SIG-M5 treated with dmso at 0.1 percent for 504 hours (cell line): ENCODE measurements at regions not wholly inside any gene's neighbourhood (a gene's known extent, or its start where the extent isn't known, plus 50 kb on each side); places are given as distances from the start of the nearest gene placed in this dataset.

ENCODE experiments used
- DNase-seq: peaks from one replicate; lab custom pipeline; 2025; ENCODE audit not compliant: unreplicated experiment; lab: John Stamatoyannopoulos, UW

GRCh38 chr6:4563156-4563555 lies 213.0 kb upstream of the CDYL start:
- DNase-seq: no peak

GRCh38 chr6:4561773-4562400 lies 214.3 kb upstream of the CDYL start:
- DNase-seq: no peak

GRCh38 chr6:4561078-4561435 lies 215.1 kb upstream of the CDYL start:
- no peak for DNase-seq

DNA sequence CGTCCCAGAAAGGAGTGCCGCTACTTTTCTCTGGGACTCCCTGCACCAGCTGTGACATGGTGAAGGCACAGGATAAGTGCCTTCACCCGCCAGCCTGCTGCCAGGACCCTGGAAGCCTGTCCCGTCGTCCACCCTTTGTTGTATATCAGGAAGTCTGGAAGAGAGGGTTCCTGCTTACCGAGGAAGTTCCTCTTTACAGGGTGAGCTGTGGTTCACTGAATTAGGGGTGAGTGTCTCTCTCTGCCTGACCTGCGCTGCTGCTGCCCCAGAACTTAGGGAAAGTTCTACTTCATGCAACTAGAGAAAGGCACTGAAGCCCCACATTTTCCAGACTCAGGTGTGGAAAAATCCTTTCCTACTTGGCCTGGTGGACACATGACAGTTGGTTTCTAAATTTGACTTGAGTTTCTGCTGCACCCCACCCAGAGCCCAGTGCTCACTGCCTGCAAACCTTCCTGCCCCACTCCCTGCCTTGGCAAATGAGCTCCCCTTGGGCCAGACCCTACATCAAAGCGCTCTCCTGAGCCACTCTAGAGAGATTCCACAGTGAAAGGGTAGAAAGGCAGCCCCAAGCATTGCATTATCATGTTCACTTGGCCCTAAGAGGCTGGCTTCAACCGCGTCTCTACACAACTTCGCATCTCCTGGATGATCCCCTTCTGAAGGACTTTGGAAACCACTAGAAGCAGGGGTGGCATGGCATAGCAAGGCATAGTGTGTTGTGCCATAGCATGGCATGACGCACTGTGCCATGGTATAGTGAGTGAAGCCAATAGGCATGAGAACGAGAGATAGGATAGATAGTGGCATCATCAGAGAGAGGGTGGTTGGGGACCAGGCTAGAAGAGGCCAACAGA lies 215.8 kb upstream of the CDYL start:
- peak; percentile 3 for DNase-seq

DNA sequence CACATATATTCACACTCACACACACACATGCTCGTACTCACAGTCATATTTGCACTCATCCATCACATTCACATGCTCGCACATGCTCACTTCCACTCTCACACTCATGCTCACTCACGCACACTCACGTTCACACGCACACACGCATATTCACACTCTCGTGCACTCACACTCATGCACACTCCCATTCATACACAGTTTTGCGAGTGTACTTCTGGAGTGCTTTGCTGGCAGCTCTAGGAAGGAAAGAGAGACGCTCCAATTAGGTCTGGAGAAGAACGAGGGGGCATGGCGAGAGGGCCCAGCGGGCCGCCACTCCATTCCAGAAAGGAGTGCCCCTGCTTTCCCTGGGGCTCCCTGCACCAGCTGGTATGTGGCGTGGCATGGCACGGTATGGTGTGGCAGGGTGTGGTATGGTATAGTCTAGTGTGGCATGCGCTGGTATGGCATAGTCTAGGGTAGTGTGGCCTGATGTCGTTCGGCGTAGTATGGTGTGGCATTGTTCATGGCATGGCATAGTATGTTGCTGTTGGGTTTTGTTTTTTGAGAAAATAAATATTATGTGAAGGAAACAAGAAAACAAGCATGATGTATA lies 216.8 kb upstream of the CDYL start:
- DNase-seq: no peak

- DNase-seq: no peak
Measured at GRCh38 chr6:4554645-4555044, 221.6 kb upstream of the CDYL start.

GRCh38 chr6:4553387-4553786 lies 222.8 kb upstream of the CDYL start:
- DNase-seq: no peak

DNA sequence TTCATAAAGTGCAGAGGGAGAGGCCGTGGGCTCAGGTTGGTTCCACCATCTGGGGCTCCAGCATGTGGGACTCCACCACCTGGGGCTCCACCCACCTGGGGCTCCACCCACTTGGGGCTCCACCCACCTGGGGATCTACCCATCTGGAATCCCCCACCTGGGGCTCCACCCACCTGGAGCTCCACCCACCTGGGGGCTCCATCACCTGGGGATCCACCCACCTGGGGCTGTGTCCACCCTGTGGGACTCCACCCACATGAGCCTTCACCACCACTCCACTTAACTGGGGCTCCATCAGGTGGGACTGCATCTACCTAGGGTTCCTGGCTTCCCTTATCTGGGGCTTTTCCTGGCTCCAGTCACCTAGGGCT lies 226.0 kb upstream of the CDYL start:
- DNase-seq: no peak

DNA sequence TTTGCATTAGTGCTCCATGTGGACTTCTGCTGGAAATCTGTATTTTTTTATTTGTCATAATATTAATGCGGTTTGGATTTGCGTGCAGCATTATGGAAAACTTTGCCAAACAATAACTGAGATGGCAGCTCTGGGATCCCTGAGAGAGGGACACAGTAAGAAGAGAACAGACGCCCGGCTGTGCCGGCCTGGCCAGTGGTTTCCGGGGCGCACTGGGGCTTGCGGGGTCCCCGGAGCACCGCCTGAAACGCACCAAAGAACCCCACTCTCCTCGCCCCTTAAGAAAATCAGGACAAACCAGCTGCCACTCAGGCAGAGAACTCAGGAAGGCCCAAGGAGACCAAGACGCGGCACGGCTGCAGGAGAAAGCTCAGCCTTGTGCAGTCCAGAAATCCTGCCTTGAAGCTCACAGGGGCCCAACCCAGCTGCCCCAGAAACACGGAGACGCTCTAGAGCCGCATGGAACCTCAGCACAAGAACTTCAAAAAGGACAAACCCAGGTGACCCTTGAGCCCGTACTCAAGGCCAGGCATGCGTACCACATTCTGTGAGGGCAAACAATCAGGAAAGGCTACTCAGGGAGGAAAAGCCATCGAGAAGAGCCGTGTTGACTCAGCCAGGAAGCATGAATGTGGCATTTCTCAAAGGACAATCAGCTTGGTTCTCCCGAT lies 226.5 kb upstream of the CDYL start:
- DNase-seq: no peak

GRCh38 chr6:4545893-4546292 lies 230.3 kb upstream of the CDYL start:
- DNase-seq: no peak

DNA sequence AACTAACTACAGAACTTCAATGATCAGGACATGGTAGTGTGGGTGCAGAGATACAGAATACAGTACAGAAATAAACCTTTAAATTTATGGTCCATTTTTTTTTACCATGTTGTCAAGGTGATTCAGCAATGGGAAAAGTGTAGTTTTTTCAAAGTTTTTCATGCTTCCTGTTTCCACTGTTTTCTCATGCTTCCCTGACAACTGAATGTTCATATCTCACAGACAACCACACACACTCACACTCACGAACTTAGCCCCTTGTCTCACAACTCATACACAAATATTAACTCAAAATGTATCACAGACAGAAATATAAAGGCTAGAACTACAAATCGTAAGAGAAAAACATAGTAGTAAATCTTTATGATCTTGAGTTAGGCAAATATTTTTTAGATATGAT lies 232.6 kb upstream of the CDYL start:
- DNase-seq: no peak

DNA sequence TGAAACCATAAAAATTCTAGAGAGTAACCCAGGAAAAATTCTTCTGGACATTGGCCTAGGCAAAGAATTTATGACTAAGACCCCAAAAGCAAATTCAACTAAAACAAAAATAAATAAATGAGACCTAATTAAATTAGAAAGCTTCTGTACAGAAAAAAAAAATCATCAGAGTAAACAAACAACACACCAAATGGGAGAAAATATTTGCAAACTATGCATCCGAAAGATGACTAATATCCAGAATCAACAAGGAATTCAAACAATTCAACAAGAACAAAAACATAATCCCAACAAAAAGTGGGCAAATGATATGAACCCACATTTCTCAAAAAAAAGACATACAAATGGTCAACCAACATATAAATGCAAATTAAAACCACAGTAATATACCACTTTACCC lies 242.6 kb upstream of the CDYL start:
- no peak for DNase-seq

GRCh38 chr6:4531406-4531805 lies 244.8 kb upstream of the CDYL start:
- DNase-seq: no peak

GRCh38 chr6:4522453-4522852 lies 253.8 kb upstream of the CDYL start:
- DNase-seq: peak; percentile 14

DNA sequence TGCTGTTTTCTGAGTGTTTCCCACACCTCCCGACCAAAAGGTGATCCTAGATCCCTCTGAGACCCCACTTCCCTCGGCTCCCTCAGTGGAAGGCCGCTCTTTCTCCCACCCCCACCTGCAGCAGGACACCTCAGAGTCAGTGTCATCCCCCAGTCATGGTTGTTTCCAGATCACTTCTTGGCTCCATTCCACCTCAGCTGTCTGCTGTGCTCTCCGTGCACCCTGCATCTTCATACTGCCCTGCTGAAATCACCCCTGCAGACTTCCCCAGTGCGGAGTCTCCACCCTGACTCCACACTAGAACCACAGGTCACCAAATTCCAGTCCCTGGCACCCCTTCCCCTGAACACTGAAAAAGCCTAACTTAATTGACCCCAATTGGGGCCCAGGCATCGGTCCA lies 255.1 kb upstream of the CDYL start:
- DNase-seq: no peak

DNA sequence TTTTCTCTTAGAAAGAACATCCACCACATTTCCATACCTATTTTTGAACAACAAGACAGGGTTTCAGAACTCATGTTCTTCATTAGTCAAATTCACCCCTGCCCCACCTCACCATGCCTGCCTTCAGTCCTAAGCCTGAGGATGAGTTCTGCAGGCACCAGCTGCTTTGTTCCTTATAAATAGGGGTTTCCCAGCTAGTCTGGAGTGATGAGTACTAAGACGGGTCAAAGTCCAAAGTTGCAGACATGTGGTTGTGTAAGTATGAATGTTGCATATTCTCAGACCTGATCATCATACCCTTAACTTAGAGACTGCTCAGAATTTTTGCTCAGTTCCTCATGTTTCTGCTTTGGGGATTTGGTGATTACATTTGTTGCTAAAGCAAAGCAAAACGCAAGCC lies 257.7 kb upstream of the CDYL start:
- no peak for DNase-seq

DNA sequence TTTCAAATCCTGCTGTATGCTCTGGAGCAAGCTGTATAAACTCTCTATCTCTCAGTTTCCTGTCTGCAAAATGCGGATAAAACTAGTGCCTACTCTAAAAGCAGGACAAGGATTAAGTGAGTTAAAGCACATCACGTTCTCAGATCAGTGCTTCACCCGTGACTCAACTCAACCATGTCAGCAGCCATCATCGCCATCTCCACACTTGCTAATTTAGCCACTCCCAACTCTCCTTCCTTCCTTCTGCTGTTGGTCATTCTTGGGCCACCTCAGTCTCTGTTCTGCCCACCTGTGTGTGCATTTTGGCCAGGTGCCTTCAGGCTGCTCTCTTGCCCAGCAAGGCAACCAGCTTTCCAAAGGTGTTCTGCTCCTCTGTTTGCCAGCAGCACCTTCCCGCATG lies 260.0 kb upstream of the CDYL start:
- DNase-seq: no peak

DNA sequence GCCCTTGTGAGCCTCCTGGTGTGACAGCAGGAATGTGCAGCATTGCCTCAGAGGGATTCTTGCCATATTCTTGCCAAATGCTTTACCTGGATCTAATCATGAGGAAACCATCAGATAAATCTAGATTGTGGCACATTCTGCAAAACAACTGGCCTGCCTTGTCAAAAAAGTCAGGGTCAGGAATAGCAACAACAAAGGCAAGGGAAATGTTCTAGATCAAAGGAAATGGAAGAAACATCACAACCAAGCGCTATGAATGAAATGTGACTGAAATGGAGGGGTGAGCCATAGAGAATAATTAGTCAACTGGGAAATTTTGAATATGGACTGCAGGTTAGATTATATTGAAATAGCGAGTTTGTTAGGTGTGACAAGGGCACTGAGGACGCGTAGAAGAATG lies 262.6 kb upstream of the CDYL start:
- no peak for DNase-seq

GRCh38 chr6:4512051-4512471 lies 264.1 kb upstream of the CDYL start:
- no peak for DNase-seq

GRCh38 chr6:4511641-4512020 lies 264.6 kb upstream of the CDYL start:
- DNase-seq: no peak

DNA sequence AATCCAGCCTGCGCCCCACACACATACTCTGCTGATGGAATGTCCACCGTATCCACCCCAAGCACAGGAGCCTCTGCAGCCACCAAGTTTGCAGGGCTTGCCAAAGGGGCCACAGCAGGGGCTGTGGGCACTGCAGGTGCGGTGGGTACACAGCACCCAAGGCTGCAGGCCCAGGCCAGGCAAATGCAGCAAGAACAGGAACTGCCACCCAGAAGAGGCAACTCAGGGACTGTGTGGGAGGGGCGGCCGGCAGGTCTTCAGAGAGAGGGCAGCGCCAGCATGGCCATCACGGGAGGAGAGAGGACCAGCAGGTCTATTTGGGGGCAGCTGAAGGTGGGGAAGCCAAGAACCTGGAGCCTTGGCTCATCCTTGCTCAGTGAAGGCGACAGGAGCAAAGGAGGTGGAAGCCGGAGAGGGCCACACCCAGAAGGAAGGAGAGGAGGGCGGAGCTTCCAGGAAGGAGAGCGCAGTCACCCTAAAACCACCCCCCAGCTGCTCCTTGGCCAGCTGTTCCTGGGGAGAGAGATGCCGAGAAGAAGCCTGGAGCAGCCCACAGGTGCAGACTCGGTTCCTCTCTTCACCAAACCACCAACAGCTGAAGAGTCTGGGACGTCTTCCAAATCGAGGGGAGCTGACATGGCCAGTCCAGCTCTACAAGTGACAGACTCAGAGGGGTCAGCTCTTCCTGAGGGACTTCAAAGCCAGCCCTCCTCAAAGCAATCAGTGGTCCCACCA lies 265.1 kb upstream of the CDYL start:
- no peak for DNase-seq
